MCF 10A (cell line): ENCODE measurements at regions not wholly inside any gene's neighbourhood (a gene's known extent, or its start where the extent isn't known, plus 50 kb on each side); places are given as distances from the start of the nearest gene placed in this dataset.

Experiments
- BruUV-seq: library from RNA; stranded (reverse); fragments of 400-500 nt; replicated peaks from 2 replicates; lab custom pipeline; 2021; lab: Mats Ljungman, UMichigan
- CTCF ChIA-PET: fragments of 300-600 bp; sonication (Branson Sonifier 250); formaldehyde crosslinking; extraction: SDS; loops from one replicate; lab custom pipeline; 2021; ENCODE audit warnings: antibody characterized with exemption, inconsistent platforms; lab: Yijun Ruan, JAX
- POLR2A ChIA-PET: fragments of 300-600, 350-650 bp; sonication (Branson Sonifier 250); formaldehyde crosslinking; extraction: SDS; loops from one replicate; lab custom pipeline; 2020; ENCODE audit warnings: antibody characterized with exemption, inconsistent platforms; lab: Yijun Ruan, JAX
- DNase-seq: peaks from one replicate; pipeline ENCODE4 v3.0.0-alpha.2; 2018; ENCODE audit not compliant: unreplicated experiment
- H3K27ac Mint-ChIP-seq: one replicate; pipeline ENCODE4 v1.8.0; 2022; ENCODE audit warnings: mild to moderate bottlenecking, low read depth, mixed read lengths; ENCODE audit not compliant: unreplicated experiment
- H3K27me3 Mint-ChIP-seq: one replicate; pipeline ENCODE4 v1.8.0; 2022; ENCODE audit warnings: mixed read lengths; ENCODE audit not compliant: insufficient read depth, unreplicated experiment
- H3K36me3 Mint-ChIP-seq: one replicate; pipeline ENCODE4 v1.8.0; 2022; ENCODE audit warnings: mild to moderate bottlenecking, moderate library complexity, mixed read lengths; ENCODE audit not compliant: insufficient read depth, unreplicated experiment
- H3K4me1 Mint-ChIP-seq: one replicate; pipeline ENCODE4 v1.8.0; 2022; ENCODE audit warnings: mixed read lengths; ENCODE audit not compliant: insufficient read depth, unreplicated experiment
- H3K4me3 Mint-ChIP-seq: one replicate; pipeline ENCODE4 v1.8.0; 2022; ENCODE audit warnings: mild to moderate bottlenecking, moderate library complexity, mixed read lengths; ENCODE audit not compliant: unreplicated experiment
- H3K9me3 Mint-ChIP-seq: one replicate; pipeline ENCODE4 v1.8.0; 2022; ENCODE audit warnings: mixed read lengths; ENCODE audit not compliant: unreplicated experiment
- CTCF ChIP-seq: fragments of 200-600 bp; IDR thresholded peaks from one replicate; pipeline ENCODE4 v1.8.0; 2022; ENCODE audit warnings: antibody characterized with exemption, mild to moderate bottlenecking; ENCODE audit not compliant: unreplicated experiment
- intact Hi-C: fragments of 100-400 bp; cut with micrococcal nuclease; formaldehyde crosslinking; loops from 2 replicates; pipeline ENCODE4 v1.14.1; 2022

- no peaks in the 10 kb centered on the region for H3K36me3 Mint-ChIP-seq
- ChIA-PET POLR2A (interaction anchor here (0.7 kb wide), 1 partner anchor 601 kb away, joined by 3 read pairs; no protein-coding TSS in a partner anchor), CTCF (interaction anchor here (0.7 kb wide), 1 partner anchor 632 kb away, joined by 3 read pairs; no protein-coding TSS in a partner anchor)
- H3K9me3 Mint-ChIP-seq: no peaks in the 10 kb centered on the region
- H3K27me3 Mint-ChIP-seq: no peaks in the 10 kb centered on the region
- intact Hi-C loops: no loop called here
- no TSS peak for BruUV-seq
- TF ChIP-seq CTCF: no peak
- H3K4me1 Mint-ChIP-seq: no peaks in the 10 kb centered on the region
- H3K4me3 Mint-ChIP-seq: no peak overlapping the region
- no peak for DNase-seq
- H3K27ac Mint-ChIP-seq: no peak overlapping the region
Measured at GRCh38 chr12:88743946-88744685, 163.8 kb upstream of the KITLG start.

- no peak for DNase-seq
- no peak overlapping the region for H3K4me3 Mint-ChIP-seq
- H3K36me3 Mint-ChIP-seq: no peaks in the 10 kb centered on the region
- no peaks in the 10 kb centered on the region for H3K27me3 Mint-ChIP-seq
- intact Hi-C loops: no loop called here
- ChIA-PET POLR2A (no interaction called here), CTCF (interaction anchor here (0.5 to 1.9 kb wide), 2 partner anchors 11 to 338 kb away, joined by 3 to 8 read pairs; no protein-coding TSS in a partner anchor)
- no peak overlapping the region for H3K27ac Mint-ChIP-seq
- no peaks in the 10 kb centered on the region for H3K4me1 Mint-ChIP-seq
- no peak for TF ChIP-seq CTCF
- BruUV-seq: no TSS peak
- H3K9me3 Mint-ChIP-seq: no peaks in the 10 kb centered on the region
Measured at GRCh38 chr12:88737838-88738472, 157.7 kb upstream of the KITLG start.

GRCh38 chr12:88736031-88736430 lies 155.8 kb upstream of the KITLG start:
- POLR2A ChIA-PET: no interaction called here
- BruUV-seq: no TSS peak
- H3K36me3 Mint-ChIP-seq: no peaks in the 10 kb centered on the region

More at GRCh38 chr12:88736031-88736430, 155.8 kb upstream of the KITLG start:
- no peaks in the 10 kb centered on the region for H3K9me3 Mint-ChIP-seq
- intact Hi-C loops: no loop called here
- no peak overlapping the region for H3K27ac Mint-ChIP-seq
- CTCF ChIA-PET: interaction anchor here (0.6 kb wide), 2 partner anchors 46 to 393 kb away, joined by 3 to 4 read pairs; no protein-coding TSS in a partner anchor
- DNase-seq: no peak
- TF ChIP-seq CTCF: no peak
- H3K4me1 Mint-ChIP-seq: no peaks in the 10 kb centered on the region
- no peaks in the 10 kb centered on the region for H3K27me3 Mint-ChIP-seq
- no peak overlapping the region for H3K4me3 Mint-ChIP-seq
